ENCODE measurements at regions not wholly inside any gene's neighbourhood (a gene's known extent, or its start where the extent isn't known, plus 50 kb on each side); places are given as distances from the start of the nearest gene placed in this dataset.
A peak's percentile ranks its signal among the peaks of the same experiment; 100 is the strongest.

DNA sequence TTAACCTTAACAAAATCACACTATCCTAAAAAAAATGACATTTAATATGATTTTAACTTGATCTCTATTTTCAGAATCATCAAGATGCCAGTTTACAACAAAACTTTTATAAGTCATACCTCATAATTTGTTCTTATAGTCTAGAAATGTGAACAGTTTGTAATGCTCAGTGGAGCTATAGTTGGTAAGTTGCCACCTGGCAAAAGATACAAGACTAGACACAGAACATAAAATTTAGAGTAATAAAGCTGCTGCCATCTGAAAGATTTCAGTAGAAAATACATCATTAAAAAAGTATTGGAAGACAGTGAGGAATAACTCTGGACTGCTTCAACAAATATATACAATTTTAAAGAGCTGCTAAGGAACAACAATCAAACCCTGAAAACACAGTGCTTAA, 233.8 kb downstream of the GABRG2 start:
- intact Hi-C loops (cut with DNase I) = no loop called here
- Histone ChIP-seq H3K27ac (no peak overlapping the region), H3K36me3 (no peaks in the 10 kb centered on the region), H3K9me3 (peaks cover 0 to 5% of the 10 kb centered on the region in 2 donors), H3K27me3 (no peaks in the 10 kb centered on the region), H3K4me3 (no peak overlapping the region), H3K4me1 (no peaks in the 10 kb centered on the region)
- TF ChIP-seq, protein P1, sequence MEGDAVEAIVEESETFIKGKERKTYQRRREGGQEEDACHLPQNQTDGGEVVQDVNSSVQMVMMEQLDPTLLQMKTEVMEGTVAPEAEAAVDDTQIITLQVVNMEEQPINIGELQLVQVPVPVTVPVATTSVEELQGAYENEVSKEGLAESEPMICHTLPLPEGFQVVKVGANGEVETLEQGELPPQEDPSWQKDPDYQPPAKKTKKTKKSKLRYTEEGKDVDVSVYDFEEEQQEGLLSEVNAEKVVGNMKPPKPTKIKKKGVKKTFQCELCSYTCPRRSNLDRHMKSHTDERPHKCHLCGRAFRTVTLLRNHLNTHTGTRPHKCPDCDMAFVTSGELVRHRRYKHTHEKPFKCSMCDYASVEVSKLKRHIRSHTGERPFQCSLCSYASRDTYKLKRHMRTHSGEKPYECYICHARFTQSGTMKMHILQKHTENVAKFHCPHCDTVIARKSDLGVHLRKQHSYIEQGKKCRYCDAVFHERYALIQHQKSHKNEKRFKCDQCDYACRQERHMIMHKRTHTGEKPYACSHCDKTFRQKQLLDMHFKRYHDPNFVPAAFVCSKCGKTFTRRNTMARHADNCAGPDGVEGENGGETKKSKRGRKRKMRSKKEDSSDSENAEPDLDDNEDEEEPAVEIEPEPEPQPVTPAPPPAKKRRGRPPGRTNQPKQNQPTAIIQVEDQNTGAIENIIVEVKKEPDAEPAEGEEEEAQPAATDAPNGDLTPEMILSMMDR (IDR thresholded peaks at IDR 0.05) = no peak
- ATAC-seq (no peak), DNase-seq (peak in 1 of 4 donors; percentile 7)

DNA sequence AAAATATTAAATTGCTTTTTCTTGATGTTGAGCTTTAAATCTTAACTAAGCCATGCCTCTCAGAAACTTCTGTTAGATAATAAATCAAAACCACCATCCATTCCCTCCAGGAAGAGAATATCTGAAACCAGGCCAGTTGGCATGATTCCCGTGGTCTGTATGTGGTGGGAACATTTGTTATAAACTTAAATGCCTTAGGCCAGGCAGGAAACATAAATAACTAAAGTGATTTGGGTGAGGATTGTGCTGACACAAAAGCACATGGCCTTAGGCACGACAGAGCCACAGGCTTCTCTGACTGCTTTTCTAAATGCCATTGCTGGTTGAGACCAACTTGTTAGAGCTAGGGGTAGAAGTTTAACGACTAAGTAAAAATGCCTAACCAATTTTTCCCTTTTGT, 255.9 kb downstream of the GABRG2 start:
- Histone ChIP-seq H3K4me3 (no peak overlapping the region), H3K36me3 (no peaks in the 10 kb centered on the region), H3K4me1 (no peaks in the 10 kb centered on the region), H3K9me3 (peaks cover 0 to 7% of the 10 kb centered on the region in 2 donors), H3K27ac (no peak overlapping the region), H3K27me3 (no peaks in the 10 kb centered on the region)
- ATAC-seq (no peak), DNase-seq (peak in 2 of 4 donors; percentile 6 to 11)
- TF ChIP-seq, protein P1 (IDR thresholded peaks at IDR 0.05) = no peak
- intact Hi-C loops (cut with DNase I) = no loop called here

DNA sequence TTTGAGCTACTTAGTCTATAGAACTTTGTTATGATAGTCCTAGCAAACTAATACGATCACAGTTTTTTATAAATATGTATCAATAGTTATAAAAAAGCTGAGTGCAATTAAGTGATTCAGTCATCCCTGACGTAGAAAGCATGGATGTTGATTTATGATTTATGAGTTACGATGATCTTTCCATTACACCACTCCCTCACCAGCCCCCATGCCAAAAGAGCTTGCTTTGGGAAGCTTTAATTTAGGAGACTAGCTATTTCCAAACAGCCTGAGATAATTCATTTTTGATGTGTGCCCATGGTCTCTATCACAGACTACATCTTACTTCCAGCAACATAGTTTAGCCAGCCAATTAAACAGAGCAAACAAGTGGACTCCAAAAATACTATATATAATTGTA, 256.8 kb downstream of the GABRG2 start:
- Histone ChIP-seq H3K9me3 (peaks cover 0 to 4% of the 10 kb centered on the region in 2 donors), H3K36me3 (no peaks in the 10 kb centered on the region), H3K27ac (no peak overlapping the region), H3K4me3 (no peak overlapping the region), H3K4me1 (no peaks in the 10 kb centered on the region), H3K27me3 (no peaks in the 10 kb centered on the region)
- TF ChIP-seq, protein P1 (IDR thresholded peaks at IDR 0.05) = no peak
- DNase-seq = no peak
- intact Hi-C loops (cut with DNase I) = no loop called here
- no peak for ATAC-seq

DNA sequence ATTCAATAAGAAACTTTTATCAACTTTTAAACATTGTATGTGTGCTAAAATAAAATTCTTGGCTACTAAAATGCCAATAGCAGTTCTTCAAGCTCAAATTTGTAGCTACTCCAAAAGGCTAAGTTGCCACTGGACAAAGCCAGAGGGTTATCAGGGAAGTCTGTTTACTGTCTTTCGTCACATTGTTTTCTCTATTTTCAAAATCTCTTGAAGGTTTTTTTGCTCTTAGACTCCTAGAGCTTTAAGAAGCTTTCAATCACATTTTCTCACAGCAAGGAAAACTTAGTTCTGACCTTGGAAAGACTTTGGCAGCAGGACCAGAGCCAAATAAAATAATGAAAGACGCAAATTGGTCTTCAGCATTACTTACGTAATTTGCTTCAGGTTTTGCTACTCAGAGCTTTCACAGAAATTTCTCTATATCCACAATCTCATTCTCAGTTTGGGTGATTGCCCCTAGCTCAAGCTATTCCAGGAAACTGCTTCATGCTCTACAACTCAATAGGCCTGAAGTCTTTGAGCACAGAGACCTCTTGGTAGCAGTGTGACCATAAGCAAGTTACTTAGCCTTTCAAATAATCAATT, 257.7 kb downstream of the GABRG2 start:
- intact Hi-C loops (cut with DNase I) = no loop called here
- peaks cover 0 to 4% of the 10 kb centered on the region in 2 donors for H3K9me3 ChIP-seq
- DNase-seq (peak in 1 of 4 donors; percentile 5), ATAC-seq (peak; percentile 48)
- no peak overlapping the region for H3K27ac ChIP-seq
- H3K27me3 ChIP-seq = no peaks in the 10 kb centered on the region
- TF ChIP-seq, protein P1 (IDR thresholded peaks at IDR 0.05) = no peak
- no peaks in the 10 kb centered on the region for H3K36me3 ChIP-seq
- H3K4me3 ChIP-seq = no peak overlapping the region
- H3K4me1 ChIP-seq = no peaks in the 10 kb centered on the region

DNA sequence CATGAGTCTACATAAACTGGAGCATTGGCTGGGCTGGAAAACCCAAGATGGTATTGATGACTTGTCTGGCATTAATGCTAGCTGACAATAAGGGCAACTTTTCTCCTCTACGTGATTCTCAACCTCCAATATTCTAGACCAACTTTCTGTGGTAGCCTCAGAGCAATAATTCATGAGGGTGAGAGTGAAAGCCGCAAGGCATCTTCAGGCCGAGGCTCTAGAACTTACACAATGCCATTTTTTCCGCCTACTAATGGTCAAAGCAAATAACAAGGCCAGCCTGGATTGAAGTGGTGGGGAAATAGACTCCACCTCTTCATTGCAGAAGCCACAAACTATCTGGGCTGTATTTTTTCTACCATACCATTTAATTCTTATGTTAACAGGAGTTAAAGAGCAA, 267.4 kb downstream of the GABRG2 start:
- TF ChIP-seq, protein P1 (IDR thresholded peaks at IDR 0.05) = no peak
- Histone ChIP-seq H3K9me3 (peaks cover 0 to 7% of the 10 kb centered on the region in 2 donors), H3K4me1 (no peaks in the 10 kb centered on the region), H3K4me3 (no peak overlapping the region), H3K36me3 (no peaks in the 10 kb centered on the region), H3K27me3 (no peaks in the 10 kb centered on the region), H3K27ac (no peak overlapping the region)
- DNase-seq (no peak), ATAC-seq (no peak)
- intact Hi-C loops (cut with DNase I) = no loop called here

All from left lung (tissue), 4 donors.